ENCODE measurements at regions not wholly inside any gene's neighbourhood (a gene's known extent, or its start where the extent isn't known, plus 50 kb on each side); places are given as distances from the start of the nearest gene placed in this dataset.
"Not testable (repeated sequence)": the region's sequence is repeated elsewhere in the genome, so short reads cannot be mapped to it uniquely, and the experiment has no call there.

- TF ChIP-seq CTCF (IDR thresholded peaks at IDR 0.05); ZFX (IDR thresholded peaks at IDR 0.05; ENCODE audit: borderline replicate concordance): not testable (repeated sequence)
These were observed 68.4 kb upstream of the HMGXB4 start for GRCh38 chr22:35188930-35189329.

Measured in 22Rv1 (cell line).